ENCODE measurements at regions not wholly inside any gene's neighbourhood (a gene's known extent, or its start where the extent isn't known, plus 50 kb on each side); places are given as distances from the start of the nearest gene placed in this dataset.

DNA sequence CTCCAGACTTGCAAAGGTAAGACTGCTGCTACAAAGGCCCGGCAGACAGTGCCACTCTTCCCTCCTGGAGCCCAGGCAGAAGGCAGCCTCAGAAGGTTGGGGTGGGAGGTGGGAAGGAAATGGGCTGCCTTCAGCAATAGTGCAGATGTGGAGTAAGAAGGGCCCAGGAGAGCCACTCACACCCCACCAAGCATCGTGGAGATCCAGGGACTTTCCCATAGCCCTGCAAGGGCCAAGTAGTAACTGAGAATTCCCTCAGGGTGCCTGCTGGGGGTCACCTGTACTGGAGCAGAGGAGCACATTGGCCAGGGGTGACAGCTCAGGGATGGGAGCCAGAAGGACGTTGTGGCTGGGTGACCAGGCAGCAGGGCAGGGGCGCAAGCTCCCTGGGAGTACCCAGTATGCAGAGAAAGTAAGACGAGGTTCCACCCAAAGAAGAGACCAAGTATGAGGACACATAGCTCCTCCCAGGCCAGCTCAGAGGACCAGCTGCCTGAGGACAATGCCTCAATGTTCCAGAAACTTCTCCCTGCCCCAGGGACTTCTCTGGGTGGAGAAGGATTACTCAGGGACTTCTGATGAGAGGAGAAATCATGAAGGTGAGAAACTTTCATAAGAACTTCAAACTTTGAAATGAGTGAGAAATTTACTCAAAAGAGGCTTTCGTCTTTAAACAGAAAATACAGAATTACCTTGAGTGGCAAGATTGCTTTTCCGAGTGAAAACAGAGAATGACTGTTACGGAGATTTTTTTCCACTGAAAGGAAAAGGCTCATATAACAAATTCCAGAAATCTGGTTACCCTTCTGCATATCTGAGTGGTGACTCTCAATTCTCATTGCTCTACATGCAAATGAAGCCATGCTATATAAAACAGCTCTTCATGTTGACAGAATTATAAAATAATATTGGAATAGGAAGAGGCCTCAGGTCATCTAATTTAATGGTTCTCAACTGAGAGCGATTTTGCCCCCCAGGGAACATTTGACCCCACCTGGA is 87.9 kb upstream of the TRIO start:
- no peak overlapping the region for H3K9ac ChIP-seq (ENCODE audit: low read length in 3 of 3)
- TF ChIP-seq CTCF (IDR thresholded peaks at IDR 0.05; ENCODE audit: borderline replicate concordance, extremely low read depth, insufficient read depth), result no peak
- no peaks in the 10 kb centered on the region for H3K4me1 ChIP-seq (ENCODE audit: control insufficient read depth in 2 of 3, insufficient read depth in 2 of 3, low read depth in 1 of 3, low read length in 3 of 3)
- DNase-seq (no peak), FAIRE-seq (no peak)
- no peaks in the 10 kb centered on the region for H3K9me3 ChIP-seq (ENCODE audit: control insufficient read depth in 2 of 3, insufficient read depth in 1 of 3, low read length in 3 of 3)
- H3K36me3 ChIP-seq (ENCODE audit: control insufficient read depth in 2 of 3, insufficient read depth in 3 of 3, low read length in 3 of 3), result no peaks in the 10 kb centered on the region
- no peak overlapping the region for H3K4me3 ChIP-seq (ENCODE audit: low read length in 3 of 3)
- no peak overlapping the region for H3K27ac ChIP-seq (ENCODE audit: low read depth in 2 of 2, low read length in 2 of 2)
- H3K27me3 ChIP-seq (ENCODE audit: control insufficient read depth, insufficient read depth, low read length), result no peaks in the 10 kb centered on the region
- intact Hi-C loops (cut with DNase I), result no loop called here

DNA sequence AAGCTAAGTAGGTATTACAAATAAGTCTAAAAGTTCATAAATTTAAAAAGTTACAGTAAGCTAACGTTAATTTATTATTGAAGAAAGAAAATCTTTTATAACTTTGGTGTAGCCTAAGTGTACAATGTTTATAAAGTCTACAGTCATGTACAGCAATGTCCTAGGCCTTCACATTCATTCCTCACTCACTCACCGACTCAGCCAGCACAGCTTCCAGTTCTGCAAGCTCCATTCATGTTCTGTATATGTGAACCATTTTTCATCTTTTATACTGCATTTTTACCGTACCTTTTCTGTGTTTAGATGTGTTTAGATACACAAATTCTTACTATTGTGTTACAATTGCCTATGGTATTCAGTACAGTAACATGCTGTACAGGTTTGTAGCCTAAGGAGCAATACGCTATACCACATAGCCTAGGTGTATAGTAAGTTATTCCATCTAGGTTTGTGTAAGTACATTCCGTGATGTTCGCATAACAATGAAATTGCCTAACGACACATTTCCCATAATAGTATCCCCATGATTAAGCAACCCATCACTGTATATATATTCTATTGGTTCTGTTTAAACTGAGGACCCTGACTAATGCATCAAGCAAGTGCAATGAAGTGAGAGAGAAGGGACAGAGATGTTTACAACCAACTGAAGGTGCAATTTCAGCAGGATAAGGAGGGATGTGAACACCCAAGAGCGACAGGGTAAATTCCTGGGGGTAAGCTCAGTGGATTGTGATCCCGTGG is 88.9 kb upstream of the TRIO start:
- no peak for TF ChIP-seq CTCF (IDR thresholded peaks at IDR 0.05; ENCODE audit: borderline replicate concordance, extremely low read depth, insufficient read depth)
- Histone ChIP-seq H3K9ac (ENCODE audit: low read length in 3 of 3) (no peak overlapping the region), H3K4me1 (ENCODE audit: control insufficient read depth in 2 of 3, insufficient read depth in 2 of 3, low read depth in 1 of 3, low read length in 3 of 3) (no peaks in the 10 kb centered on the region), H3K27me3 (ENCODE audit: control insufficient read depth, insufficient read depth, low read length) (no peaks in the 10 kb centered on the region), H3K27ac (ENCODE audit: low read depth in 2 of 2, low read length in 2 of 2) (no peak overlapping the region), H3K36me3 (ENCODE audit: control insufficient read depth in 2 of 3, insufficient read depth in 3 of 3, low read length in 3 of 3) (no peaks in the 10 kb centered on the region), H3K9me3 (ENCODE audit: control insufficient read depth in 2 of 3, insufficient read depth in 1 of 3, low read length in 3 of 3) (no peaks in the 10 kb centered on the region), H3K4me3 (ENCODE audit: low read length in 3 of 3) (no peak overlapping the region)
- intact Hi-C loops (cut with DNase I), result no loop called here
- DNase-seq, result no peak
- no peak for FAIRE-seq

GRCh38 chr5:14050821-14051220 is 92.3 kb upstream of the TRIO start:
- DNase-seq (no peak), FAIRE-seq (no peak)
- H3K4me1 ChIP-seq (ENCODE audit: control insufficient read depth in 2 of 3, insufficient read depth in 2 of 3, low read depth in 1 of 3, low read length in 3 of 3), result no peaks in the 10 kb centered on the region
- intact Hi-C loops (cut with DNase I), result no loop called here
- no peaks in the 10 kb centered on the region for H3K27me3 ChIP-seq (ENCODE audit: control insufficient read depth, insufficient read depth, low read length)
- no peak overlapping the region for H3K27ac ChIP-seq (ENCODE audit: low read depth in 2 of 2, low read length in 2 of 2)
- no peak overlapping the region for H3K9ac ChIP-seq (ENCODE audit: low read length in 3 of 3)
- H3K4me3 ChIP-seq (ENCODE audit: low read length in 3 of 3), result no peak overlapping the region
- peaks cover 0 to 2% (median 0%) of the 10 kb centered on the region in 3 donors for H3K9me3 ChIP-seq (ENCODE audit: control insufficient read depth in 2 of 3, insufficient read depth in 1 of 3, low read length in 3 of 3)
- no peaks in the 10 kb centered on the region for H3K36me3 ChIP-seq (ENCODE audit: control insufficient read depth in 2 of 3, insufficient read depth in 3 of 3, low read length in 3 of 3)
- TF ChIP-seq CTCF (IDR thresholded peaks at IDR 0.05; ENCODE audit: borderline replicate concordance, extremely low read depth, insufficient read depth), result no peak

Data from kidney (tissue), 13 donors.